ENCODE measurements at regions not wholly inside any gene's neighbourhood (a gene's known extent, or its start where the extent isn't known, plus 50 kb on each side); places are given as distances from the start of the nearest gene placed in this dataset.

DNA sequence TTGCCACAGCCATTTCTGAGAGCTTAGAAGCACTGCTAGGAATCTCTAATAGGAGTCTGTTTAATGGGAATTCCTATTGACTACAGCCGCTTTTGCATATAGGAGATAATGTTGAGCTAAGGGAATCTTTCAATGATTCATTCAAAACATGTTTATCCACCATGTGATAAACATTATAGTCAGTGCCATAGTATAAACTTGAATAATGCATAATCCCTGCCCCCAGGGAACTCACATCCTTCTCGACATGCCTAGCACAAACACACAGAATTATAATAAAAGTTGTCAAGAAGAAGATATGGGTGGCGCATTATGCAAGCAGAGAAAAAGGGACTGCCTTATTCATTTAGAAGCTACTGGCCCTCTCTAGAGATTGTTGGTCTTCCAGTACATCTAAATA lies 248.0 kb downstream of the DAD1 start:
- TF ChIP-seq, protein P1, sequence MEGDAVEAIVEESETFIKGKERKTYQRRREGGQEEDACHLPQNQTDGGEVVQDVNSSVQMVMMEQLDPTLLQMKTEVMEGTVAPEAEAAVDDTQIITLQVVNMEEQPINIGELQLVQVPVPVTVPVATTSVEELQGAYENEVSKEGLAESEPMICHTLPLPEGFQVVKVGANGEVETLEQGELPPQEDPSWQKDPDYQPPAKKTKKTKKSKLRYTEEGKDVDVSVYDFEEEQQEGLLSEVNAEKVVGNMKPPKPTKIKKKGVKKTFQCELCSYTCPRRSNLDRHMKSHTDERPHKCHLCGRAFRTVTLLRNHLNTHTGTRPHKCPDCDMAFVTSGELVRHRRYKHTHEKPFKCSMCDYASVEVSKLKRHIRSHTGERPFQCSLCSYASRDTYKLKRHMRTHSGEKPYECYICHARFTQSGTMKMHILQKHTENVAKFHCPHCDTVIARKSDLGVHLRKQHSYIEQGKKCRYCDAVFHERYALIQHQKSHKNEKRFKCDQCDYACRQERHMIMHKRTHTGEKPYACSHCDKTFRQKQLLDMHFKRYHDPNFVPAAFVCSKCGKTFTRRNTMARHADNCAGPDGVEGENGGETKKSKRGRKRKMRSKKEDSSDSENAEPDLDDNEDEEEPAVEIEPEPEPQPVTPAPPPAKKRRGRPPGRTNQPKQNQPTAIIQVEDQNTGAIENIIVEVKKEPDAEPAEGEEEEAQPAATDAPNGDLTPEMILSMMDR (conservative IDR thresholded peaks at IDR 0.05; ENCODE audit: low read length), result no peak
- no peak for TF ChIP-seq EZH2phosphoT487 (IDR thresholded peaks at IDR 0.05; ENCODE audit: borderline replicate concordance)

Data from Loucy (cell line).